Peyer's patch (tissue), 4 donors: ENCODE measurements at regions not wholly inside any gene's neighbourhood (a gene's known extent, or its start where the extent isn't known, plus 50 kb on each side); places are given as distances from the start of the nearest gene placed in this dataset.

Experiments
- CTCF ChIP-seq, 6 experiments: fragments of 450-650 bp in 4 of 6; fragments of 200-600 bp in 2 of 6; sonication (generic) in 1 of 6; IDR thresholded peaks; one replicate each; pipeline ENCODE4 v1.5.1; 2017 to 2019; ENCODE audit warnings: antibody characterized with exemption in 6 of 6, mild to moderate bottlenecking in 3 of 6, moderate library complexity in 1 of 6
- POLR2A ChIP-seq, 2 donors: fragments of 450-650 bp; IDR thresholded peaks; one replicate each; pipeline ENCODE4 v1.5.1; 2017; ENCODE audit warnings: antibody characterized with exemption in 2 of 2, mild to moderate bottlenecking in 2 of 2, moderate library complexity in 2 of 2

- TF ChIP-seq CTCF (IDR thresholded peaks at IDR 0.05) (no peak), POLR2A (IDR thresholded peaks at IDR 0.05) (no peak)
These were observed 74.1 kb downstream of the SLC35B3 start for GRCh38 chr6:8361259-8361658.
